K562 (cell line): ENCODE measurements at regions not wholly inside any gene's neighbourhood (a gene's known extent, or its start where the extent isn't known, plus 50 kb on each side); places are given as distances from the start of the nearest gene placed in this dataset.

ENCODE experiments used
- ATAC-seq: fragments of 200-7000 bp; cut with Tn5 transposase; 3 replicates; pipeline ENCODE4 v1.9.1; 2020; ENCODE audit warnings: moderate library complexity
- BruUV-seq: library from RNA; stranded (reverse); fragments of 400-500 nt; replicated peaks from 2 replicates; lab custom pipeline; 2021; lab: Mats Ljungman, UMichigan
- CTCF ChIA-PET: fragments of 300-600 bp; formaldehyde crosslinking; extraction: SDS; loops from one replicate; lab custom pipeline; 2021; ENCODE audit warnings: low intra/inter-chr PET ratio; lab: Yijun Ruan, JAX
- POLR2A ChIA-PET: fragments of 300-600, 350-650 bp; sonication (Branson Sonifier 250); formaldehyde crosslinking; extraction: SDS; loops from one replicate; lab custom pipeline; 2021; ENCODE audit warnings: antibody characterized with exemption, inconsistent platforms; lab: Yijun Ruan, JAX
- DNase-seq, 4 experiments: peaks; one replicate each; pipeline versions ENCODE4 v3.0.0 to v3.0.0-alpha.2; 2011 to 2018; ENCODE audit warnings: low spot score in 3 of 4, mixed read lengths in 3 of 4; ENCODE audit errors: extremely low read depth in 1 of 4
- FAIRE-seq: peaks from 2 replicates; lab custom pipeline; 2011; peaks lifted over from hg19 to GRCh38; lab: Jason Lieb, UNC
- H2AFZ ChIP-seq: 2 replicates; pipeline ENCODE4 v1.6.0; 2011; ENCODE audit warnings: low read depth, low read length, control low read depth, inconsistent platforms
- H3K27ac ChIP-seq: fragments of 200-600 bp; 3 replicates; pipeline ENCODE4 v1.8.0; 2011; ENCODE audit warnings: low read depth, mild to moderate bottlenecking, control low read depth, inconsistent platforms, low read length, moderate library complexity, mixed read lengths; ENCODE audit errors: extremely low read depth
- H3K27me3 ChIP-seq, 2 experiments: fragments of 300-600 bp in 1 of 2; 2 replicates in 1 of 2; 3 replicates in 1 of 2; pipeline versions ENCODE4 v1.6.0 to v1.8.0; 2011; ENCODE audit warnings: inconsistent platforms in 2 of 2, low read length in 2 of 2, mild to moderate bottlenecking in 1 of 2, mixed read lengths in 1 of 2, moderate library complexity in 1 of 2; ENCODE audit not compliant: control insufficient read depth in 2 of 2, insufficient read depth in 2 of 2
- H3K36me3 ChIP-seq: fragments of 300-600 bp; 3 replicates; pipeline ENCODE4 v1.8.0; 2011; ENCODE audit warnings: mild to moderate bottlenecking, low read length, inconsistent platforms; ENCODE audit not compliant: control insufficient read depth, insufficient read depth
- H3K4me1 ChIP-seq, 2 experiments: fragments of 200-600 bp in 1 of 2; replicated peaks in 1 of 2; 2 replicates in 1 of 2; 3 replicates in 1 of 2; pipeline versions ENCODE4 v1.5.1 to v1.8.0; 2011; ENCODE audit warnings: inconsistent platforms in 2 of 2, low read length in 2 of 2, mild to moderate bottlenecking in 1 of 2, mixed read lengths in 1 of 2, moderate library complexity in 1 of 2; ENCODE audit not compliant: control insufficient read depth in 2 of 2, insufficient read depth in 2 of 2
- H3K4me2 ChIP-seq: 2 replicates; pipeline ENCODE4 v1.6.1; 2011; ENCODE audit warnings: low read length, control low read depth, inconsistent platforms, mixed read lengths; ENCODE audit not compliant: insufficient read depth
- H3K4me3 ChIP-seq: fragments of 200-600 bp; sonication (generic), shearing (Covaris generic); 2 replicates; pipeline ENCODE4 v1.5.1; 2016; ENCODE audit warnings: control low read depth, inconsistent platforms
- H3K79me2 ChIP-seq: fragments of 200-600 bp; 3 replicates; pipeline ENCODE4 v1.8.0; 2011; ENCODE audit warnings: low read length, inconsistent platforms; ENCODE audit not compliant: control insufficient read depth, insufficient read depth
- H3K9ac ChIP-seq, 2 experiments: 2 replicates each; pipeline versions ENCODE4 v1.6.0 to v1.6.1; 2011; ENCODE audit warnings: low read depth in 2 of 2, low read length in 2 of 2, control low read depth in 1 of 2, inconsistent platforms in 1 of 2, mild to moderate bottlenecking in 1 of 2, mixed read lengths in 1 of 2; ENCODE audit not compliant: insufficient read depth in 1 of 2
- H3K9me1 ChIP-seq: one replicate; pipeline ENCODE4 v1.6.0; 2011; ENCODE audit warnings: inconsistent platforms, mild to moderate bottlenecking, low read length, moderate library complexity; ENCODE audit not compliant: control insufficient read depth, insufficient read depth
- H3K9me3 ChIP-seq: replicated peaks from 2 replicates; pipeline ENCODE4 v1.5.1; 2011; ENCODE audit warnings: low read depth, low read length, inconsistent platforms; ENCODE audit not compliant: control insufficient read depth, insufficient read depth
- H4K20me1 ChIP-seq: replicated peaks from 2 replicates; pipeline ENCODE4 v1.6.1; 2011; ENCODE audit warnings: low read length, inconsistent platforms, mixed read lengths; ENCODE audit not compliant: control insufficient read depth, insufficient read depth
- ARID1B ChIP-seq: fragments of 450-650 bp; IDR thresholded peaks from 2 replicates; pipeline ENCODE4 v1.6.1; 2016; ENCODE audit warnings: antibody characterized with exemption, mild to moderate bottlenecking, inconsistent platforms
- BACH1 ChIP-seq: fragments of 200-800 bp; sonication (Bioruptor generic); IDR thresholded peaks from 2 replicates; pipeline ENCODE4 v1.6.1; 2016; ENCODE audit warnings: missing genetic modification characterization, missing compliant biosample characterization
- FOXM1 ChIP-seq, 2 experiments: fragments of 450-650 bp in 1 of 2; sonication (generic) in 1 of 2; formaldehyde crosslinking in 1 of 2; IDR thresholded peaks; 2 replicates each; pipeline versions ENCODE4 v1.6.1 to v1.9.0; 2017 to 2022; ENCODE audit warnings: low read depth in 2 of 2, mild to moderate bottlenecking in 2 of 2, missing genetic modification reagents in 1 of 2, moderate library complexity in 1 of 2
- GABPA ChIP-seq: fragments of 200-800 bp; sonication (Bioruptor generic); conservative IDR thresholded peaks from 2 replicates; pipeline ENCODE4 v1.6.1; 2016; ENCODE audit warnings: low read depth, missing genetic modification characterization, missing compliant biosample characterization
- KDM5B ChIP-seq: fragments of 200-600 bp; sonication (generic); IDR thresholded peaks from 2 replicates; pipeline ENCODE4 v1.6.1; 2012; ENCODE audit warnings: low read depth, mild to moderate bottlenecking, moderate library complexity, low read length, control low read depth, inconsistent platforms; ENCODE audit not compliant: insufficient replicate concordance
- TEAD1 ChIP-seq, 2 experiments: fragments of 450-650 bp in 1 of 2; sonication (generic) in 1 of 2; formaldehyde crosslinking; IDR thresholded peaks; 2 replicates each; pipeline versions ENCODE4 v1.4.0 to v1.8.0; 2020 to 2022; ENCODE audit warnings: mild to moderate bottlenecking in 2 of 2, missing genetic modification reagents in 1 of 2
- ZNF134 ChIP-seq: fragments of 250-450 bp; sonication (Bioruptor Pico); conservative IDR thresholded peaks from 2 replicates; pipeline ENCODE4 v1.4.0; 2020
- ZNF253 ChIP-seq: fragments of 250-450 bp; sonication (Bioruptor Pico); conservative IDR thresholded peaks from 2 replicates; pipeline ENCODE4 v1.6.1; 2021; ENCODE audit warnings: mild to moderate bottlenecking
- ZNF518B ChIP-seq: fragments of 250-450 bp; sonication (Bioruptor Pico); IDR thresholded peaks from 2 replicates; pipeline ENCODE4 v1.5.0; 2021; ENCODE audit warnings: mild to moderate bottlenecking, moderate library complexity
- ZNF830 ChIP-seq: fragments of 250-450 bp; sonication (Bioruptor Pico); IDR thresholded peaks from 2 replicates; pipeline ENCODE4 v1.5.0; 2021; ENCODE audit warnings: mild to moderate bottlenecking
- WGBS: fragments of 100-300 bp; shearing (Covaris generic); methylation state at CpG from one replicate; pipeline ENCODE4 v1.1.6; 2016; ENCODE audit warnings: low coverage, mixed read lengths; ENCODE audit not compliant: insufficient coverage; ENCODE audit errors: missing lambda C conversion rate; 5-methylcytosine and 5-hydroxymethylcytosine counted together
- in situ Hi-C: fragments of 300-500 bp; cut with MboI; formaldehyde crosslinking; loops from 4 replicates; pipeline ENCODE4 v1.15.0; 2018; ENCODE audit warnings: inconsistent platforms, mixed read lengths
- intact Hi-C: fragments of 100-400 bp; cut with micrococcal nuclease; formaldehyde crosslinking; loops from 2 replicates; pipeline ENCODE4 v1.14.2; 2022

DNA sequence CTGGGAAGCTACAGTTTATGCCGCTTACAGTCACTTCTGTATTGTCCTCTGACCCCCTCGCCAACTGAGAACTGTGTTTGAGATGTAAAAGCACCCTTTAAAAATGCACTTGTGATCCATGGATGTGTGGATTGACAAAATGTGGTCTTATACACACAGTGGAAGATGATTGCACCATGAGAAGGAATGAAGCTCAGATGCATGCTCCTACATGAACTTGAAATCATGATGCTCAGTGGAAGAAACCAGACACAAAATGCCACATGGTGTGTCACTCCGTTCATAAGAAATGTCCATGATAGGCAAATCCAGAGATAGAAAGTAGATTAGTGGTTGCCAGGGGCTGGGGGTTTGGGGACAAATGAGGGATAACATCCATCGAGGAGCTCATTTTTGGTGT lies 58.0 kb downstream of the PITPNM2 start (continued):
- TF ChIP-seq KDM5B = no peak
- no peak for TF ChIP-seq BACH1 (tag)
- no peak for TF ChIP-seq FOXM1 (IDR thresholded peaks at IDR 0.05; ENCODE audit: low read depth)
- TF ChIP-seq FOXM1 (CRISPR knock-in tag; IDR thresholded peaks at IDR 0.05; ENCODE audit: low read depth) = no peak

GRCh38 chr12:123091230-123092150 lies 59.4 kb downstream of the PITPNM2 start:
- no peaks in the 10 kb centered on the region for H4K20me1 ChIP-seq
- ChIA-PET CTCF (interaction anchor here (0.6 kb wide), 1 partner anchor 216 kb away, joined by 3 read pairs; no protein-coding TSS in a partner anchor), POLR2A (interaction anchor here (0.5 to 1.5 kb wide), 4 partner anchors 11 to 147 kb away, joined by 3 to 6 read pairs (median 4); no protein-coding TSS in a partner anchor)
- peak overlapping the region; percentile 32 for H3K4me2 ChIP-seq
- WGBS = 48% methylated on average over 8 of the region's 8 CpGs
- H3K9me3 ChIP-seq = peaks cover 3% of the 10 kb centered on the region
- H3K4me3 ChIP-seq = no peak overlapping the region
- no peaks in the 10 kb centered on the region for H3K36me3 ChIP-seq
- no peak for FAIRE-seq
- peaks cover 53 to 61% of the 10 kb centered on the region in 2 experiments for H3K4me1 ChIP-seq
- peak overlapping the region in 1 of 2 experiments; percentile 47; a peak in 2 of 4 replicates for H3K9ac ChIP-seq
- in situ Hi-C loops (no loop called here), intact Hi-C loops (no loop called here)
- BruUV-seq = no TSS peak
- peak overlapping the region; percentile 8; the same call in 2 of the 3 replicates for H3K27ac ChIP-seq
- peak; percentile 34 to 53 (median 45) for DNase-seq
- no peaks in the 10 kb centered on the region for H3K27me3 ChIP-seq
- no peaks in the 10 kb centered on the region for H3K9me1 ChIP-seq
- H3K79me2 ChIP-seq = peaks cover 2% of the 10 kb centered on the region; the same call in 1 of the 3 replicates
- H2AFZ ChIP-seq = no peak overlapping the region
- ATAC-seq = peak; percentile 42
- TF ChIP-seq TEAD1 (CRISPR knock-in tag; IDR thresholded peaks at IDR 0.05) = no peak
- no peak for TF ChIP-seq ZNF830
- TF ChIP-seq ZNF253 (CRISPR knock-in tag) = no peak
- TF ChIP-seq ZNF518B (CRISPR knock-in tag) = no peak
- no peak for TF ChIP-seq ZNF134 (CRISPR knock-in tag)
- no peak for TF ChIP-seq GABPA (tag)
- peak; percentile 56 for TF ChIP-seq ARID1B
